Esophagus squamous epithelium (tissue), 4 donors: ENCODE measurements at regions not wholly inside any gene's neighbourhood (a gene's known extent, or its start where the extent isn't known, plus 50 kb on each side); places are given as distances from the start of the nearest gene placed in this dataset.

Experiments
- CTCF ChIP-seq, 6 experiments: fragments of 450-650 bp in 4 of 6; fragments of 200-600 bp in 2 of 6; sonication (generic) in 2 of 6; IDR thresholded peaks; one replicate each; pipeline ENCODE4 v1.5.1; 2016 to 2019; ENCODE audit warnings: antibody characterized with exemption in 6 of 6, mild to moderate bottlenecking in 4 of 6, moderate library complexity in 4 of 6
- POLR2A ChIP-seq, 4 donors: fragments of 450-650 bp; IDR thresholded peaks; one replicate each; pipeline ENCODE4 v1.6.1; 2017; ENCODE audit warnings: antibody characterized with exemption in 4 of 4, mild to moderate bottlenecking in 4 of 4, moderate library complexity in 3 of 4

- TF ChIP-seq CTCF (IDR thresholded peaks at IDR 0.05), result no peak
- TF ChIP-seq POLR2A (IDR thresholded peaks at IDR 0.05), result no peak
These were observed 95.5 kb upstream of the SNTG2 start for GRCh38 chr2:855177-855576.
